H1 (cell line): ENCODE measurements at regions not wholly inside any gene's neighbourhood (a gene's known extent, or its start where the extent isn't known, plus 50 kb on each side); places are given as distances from the start of the nearest gene placed in this dataset.

ENCODE experiments used
- BRCA1 ChIP-seq: IDR thresholded peaks from 2 replicates; pipeline ENCODE4 v1.6.1; 2012; ENCODE audit warnings: low read depth, low read length, improper control_type of control experiment
- CTBP2 ChIP-seq: IDR thresholded peaks from 2 replicates; pipeline ENCODE4 v1.7.0; 2011; ENCODE audit warnings: borderline replicate concordance, mild to moderate bottlenecking, moderate library complexity, mixed read lengths, low read length; ENCODE audit not compliant: insufficient read depth, insufficient read length
- EP300 ChIP-seq, 2 experiments: IDR thresholded peaks; 1 replicate in 1 of 2; 2 replicates in 1 of 2; pipeline ENCODE4 v1.6.1; 2011 to 2012; ENCODE audit warnings: low read depth in 2 of 2, low read length in 2 of 2, mild to moderate bottlenecking in 2 of 2, borderline replicate concordance in 1 of 2, inconsistent platforms in 1 of 2, moderate library complexity in 1 of 2
- EZH2 ChIP-seq: fragments of 200-600 bp; sonication (generic); IDR thresholded peaks from 2 replicates; pipeline ENCODE4 v1.7.1; 2012; ENCODE audit warnings: low read depth, mild to moderate bottlenecking, moderate library complexity, low read length, inconsistent platforms; ENCODE audit not compliant: severe bottlenecking
- JUND ChIP-seq: IDR thresholded peaks from 2 replicates; pipeline ENCODE4 v1.6.1; 2011; ENCODE audit warnings: mild to moderate bottlenecking, improper control_type of control experiment, low read length
- POLR2A ChIP-seq, 2 experiments: IDR thresholded peaks; 1 replicate in 1 of 2; 2 replicates in 1 of 2; pipeline ENCODE4 v1.6.1; 2011; ENCODE audit warnings: low read depth in 2 of 2, low read length in 2 of 2, mild to moderate bottlenecking in 2 of 2; ENCODE audit errors: control extremely low read depth in 1 of 2
- RFX5 ChIP-seq: IDR thresholded peaks from 2 replicates; pipeline ENCODE4 v1.6.1; 2011; ENCODE audit warnings: low read depth, low read length, improper control_type of control experiment, borderline replicate concordance
- RXRA ChIP-seq: IDR thresholded peaks from 2 replicates; pipeline ENCODE4 v1.6.1; 2011; ENCODE audit warnings: low read depth, mild to moderate bottlenecking, low read length, moderate library complexity; ENCODE audit not compliant: insufficient read depth
- SIN3A ChIP-seq, 2 experiments: IDR thresholded peaks in 1 of 2; conservative IDR thresholded peaks in 1 of 2; 2 replicates each; pipeline ENCODE4 v1.6.1; 2011 to 2012; ENCODE audit warnings: low read length in 2 of 2, improper control_type of control experiment in 1 of 2, low read depth in 1 of 2, mild to moderate bottlenecking in 1 of 2
- TF ChIP-seq, protein P1 (sequence below): IDR thresholded peaks from 2 replicates; pipeline ENCODE4 v1.6.1; 2011; ENCODE audit warnings: low read length, improper control_type of control experiment
- TF ChIP-seq, protein P2 (sequence below), 3 experiments: IDR thresholded peaks; 1 replicate in 2 of 3; 2 replicates in 1 of 3; pipeline versions ENCODE4 v1.5.1 to v1.6.1; 2011; ENCODE audit warnings: low read length in 3 of 3, mild to moderate bottlenecking in 3 of 3, inconsistent platforms in 2 of 3, low read depth in 1 of 3, moderate library complexity in 1 of 3; ENCODE audit not compliant: insufficient read depth in 1 of 3; ENCODE audit errors: control extremely low read depth in 1 of 3

DNA sequence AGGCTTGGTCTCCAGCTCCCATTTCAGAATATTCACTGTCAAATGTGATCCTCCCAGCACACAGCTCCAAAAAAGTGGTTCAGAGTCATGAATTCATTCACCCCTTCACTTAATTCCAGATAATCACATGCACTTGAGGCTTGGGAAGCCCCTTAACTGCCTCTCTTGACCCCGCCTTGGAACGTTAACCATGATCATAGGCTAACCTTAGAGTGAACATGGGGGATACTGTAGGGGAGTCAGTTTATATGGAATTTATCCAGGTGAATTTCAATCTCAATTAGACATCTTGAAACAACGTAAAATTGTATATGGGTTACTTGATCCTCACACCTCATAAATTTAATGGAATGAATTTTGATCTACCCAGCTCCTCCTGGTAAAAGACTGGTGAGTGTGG lies 346.8 kb upstream of the ARID1B start:
- no peak for TF ChIP-seq RXRA
- TF ChIP-seq CTBP2, result no peak
- no peak for TF ChIP-seq EZH2
- no peak for TF ChIP-seq SIN3A (conservative IDR thresholded peaks at IDR 0.05 in 1 of 2, IDR thresholded peaks at IDR 0.05 in 1 of 2; ENCODE audit: low read depth in 1 of 2, low read length in 2 of 2)
- no peak for TF ChIP-seq EP300 (IDR thresholded peaks at IDR 0.05; ENCODE audit: borderline replicate concordance in 1 of 2, low read depth in 2 of 2, low read length in 2 of 2)
- TF ChIP-seq, protein P1, sequence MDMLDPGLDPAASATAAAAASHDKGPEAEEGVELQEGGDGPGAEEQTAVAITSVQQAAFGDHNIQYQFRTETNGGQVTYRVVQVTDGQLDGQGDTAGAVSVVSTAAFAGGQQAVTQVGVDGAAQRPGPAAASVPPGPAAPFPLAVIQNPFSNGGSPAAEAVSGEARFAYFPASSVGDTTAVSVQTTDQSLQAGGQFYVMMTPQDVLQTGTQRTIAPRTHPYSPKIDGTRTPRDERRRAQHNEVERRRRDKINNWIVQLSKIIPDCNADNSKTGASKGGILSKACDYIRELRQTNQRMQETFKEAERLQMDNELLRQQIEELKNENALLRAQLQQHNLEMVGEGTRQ, result no peak
- TF ChIP-seq, protein P2, sequence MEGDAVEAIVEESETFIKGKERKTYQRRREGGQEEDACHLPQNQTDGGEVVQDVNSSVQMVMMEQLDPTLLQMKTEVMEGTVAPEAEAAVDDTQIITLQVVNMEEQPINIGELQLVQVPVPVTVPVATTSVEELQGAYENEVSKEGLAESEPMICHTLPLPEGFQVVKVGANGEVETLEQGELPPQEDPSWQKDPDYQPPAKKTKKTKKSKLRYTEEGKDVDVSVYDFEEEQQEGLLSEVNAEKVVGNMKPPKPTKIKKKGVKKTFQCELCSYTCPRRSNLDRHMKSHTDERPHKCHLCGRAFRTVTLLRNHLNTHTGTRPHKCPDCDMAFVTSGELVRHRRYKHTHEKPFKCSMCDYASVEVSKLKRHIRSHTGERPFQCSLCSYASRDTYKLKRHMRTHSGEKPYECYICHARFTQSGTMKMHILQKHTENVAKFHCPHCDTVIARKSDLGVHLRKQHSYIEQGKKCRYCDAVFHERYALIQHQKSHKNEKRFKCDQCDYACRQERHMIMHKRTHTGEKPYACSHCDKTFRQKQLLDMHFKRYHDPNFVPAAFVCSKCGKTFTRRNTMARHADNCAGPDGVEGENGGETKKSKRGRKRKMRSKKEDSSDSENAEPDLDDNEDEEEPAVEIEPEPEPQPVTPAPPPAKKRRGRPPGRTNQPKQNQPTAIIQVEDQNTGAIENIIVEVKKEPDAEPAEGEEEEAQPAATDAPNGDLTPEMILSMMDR (IDR thresholded peaks at IDR 0.05; ENCODE audit: control extremely low read depth in 1 of 3, insufficient read depth in 1 of 3, low read depth in 1 of 3, low read length in 3 of 3), result no peak
- TF ChIP-seq POLR2A (IDR thresholded peaks at IDR 0.05; ENCODE audit: control extremely low read depth in 1 of 2, low read depth in 2 of 2, low read length in 2 of 2), result no peak
- no peak for TF ChIP-seq BRCA1
- no peak for TF ChIP-seq RFX5
- TF ChIP-seq JUND, result no peak
